ENCODE measurements at regions not wholly inside any gene's neighbourhood (a gene's known extent, or its start where the extent isn't known, plus 50 kb on each side); places are given as distances from the start of the nearest gene placed in this dataset.
"Not testable (repeated sequence)": the region's sequence is repeated elsewhere in the genome, so short reads cannot be mapped to it uniquely, and the experiment has no call there.

DNA sequence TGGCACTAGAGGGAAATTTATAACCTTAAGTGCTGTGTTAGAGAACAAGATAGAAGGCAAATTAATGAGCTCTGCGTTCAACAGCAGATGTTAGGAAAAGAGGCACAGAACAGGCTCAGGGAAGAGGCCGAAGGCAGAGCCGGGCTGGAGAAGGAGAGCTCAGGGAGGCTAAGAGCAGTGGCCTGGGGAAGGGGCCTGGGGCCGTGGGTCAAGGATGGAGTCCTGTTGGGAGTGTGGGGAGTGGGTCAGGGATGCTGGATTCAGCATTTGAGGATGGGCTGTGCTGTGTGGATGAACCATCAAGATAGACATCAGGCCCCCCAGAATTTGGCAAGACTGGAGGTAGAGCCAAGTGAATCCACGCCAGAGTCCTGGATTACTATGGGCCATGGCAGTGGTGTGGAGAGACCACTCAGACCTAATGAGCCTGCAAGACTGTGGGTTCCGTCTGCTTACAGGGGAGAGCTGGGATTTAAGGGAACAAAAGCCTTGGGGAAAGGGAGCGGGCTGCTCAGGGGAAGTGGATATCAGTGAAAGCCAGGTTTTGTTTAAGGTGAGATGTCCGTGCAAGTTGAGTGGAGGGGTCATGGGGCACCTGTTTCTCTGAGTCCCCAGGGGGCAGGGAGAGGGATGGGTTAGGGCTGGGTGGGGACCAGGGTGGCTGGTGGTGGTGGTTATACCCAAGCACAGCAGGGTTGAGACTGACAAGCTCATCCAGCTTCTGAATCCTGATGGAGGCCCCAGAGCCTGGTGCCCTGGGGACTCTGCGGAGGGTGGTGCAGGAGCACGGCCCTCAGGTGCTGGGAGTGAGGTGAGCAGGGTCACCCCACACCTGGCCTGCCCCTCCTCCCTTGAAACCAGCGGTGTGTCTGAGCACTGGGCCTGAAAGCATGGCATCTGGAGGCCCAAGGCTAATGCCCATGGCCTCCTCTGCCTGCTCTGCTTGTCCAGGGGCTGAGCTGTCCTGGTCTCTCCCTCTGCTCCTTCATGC, 101.7 kb downstream of the BMS1 start:
- no peak for DNase-seq

DNA sequence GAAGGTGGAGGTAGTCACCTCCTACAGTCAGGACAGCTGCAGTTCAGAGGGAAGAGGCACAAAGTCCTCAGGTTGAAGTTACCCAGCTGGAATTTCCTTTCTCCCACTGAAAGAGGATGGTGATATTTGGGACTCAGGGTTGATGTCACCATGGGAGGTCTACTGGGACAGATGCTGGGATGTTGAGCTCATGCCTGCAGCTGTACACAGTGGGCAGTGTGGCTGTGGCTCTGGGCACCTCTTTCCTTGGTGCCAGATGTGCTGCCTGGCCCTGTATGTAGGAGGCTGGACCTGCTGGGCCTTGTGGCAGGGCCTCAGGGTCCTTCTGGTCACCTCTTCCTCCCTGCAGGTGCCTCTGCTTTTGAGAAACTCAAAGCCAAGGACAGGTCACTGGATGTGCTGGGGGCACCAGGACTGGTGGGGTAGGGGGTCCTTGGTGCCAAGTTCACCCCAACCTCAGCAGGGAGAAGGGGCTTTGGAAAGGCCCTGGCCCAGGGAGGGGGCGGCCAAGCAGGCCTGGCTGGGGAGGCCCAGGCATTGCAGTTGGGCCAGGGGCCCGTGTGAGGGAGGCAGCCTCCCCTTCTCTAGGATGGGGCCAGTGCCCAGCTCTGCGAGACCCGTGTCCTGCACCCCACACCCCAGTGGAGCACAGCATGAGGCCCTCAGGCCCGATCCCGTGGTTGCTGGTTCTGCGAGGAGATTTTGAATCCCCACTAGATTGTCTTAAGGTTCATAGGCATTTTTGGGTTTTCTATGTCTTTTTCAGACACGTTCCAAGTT, 103.1 kb downstream of the BMS1 start:
- no peak for DNase-seq

DNA sequence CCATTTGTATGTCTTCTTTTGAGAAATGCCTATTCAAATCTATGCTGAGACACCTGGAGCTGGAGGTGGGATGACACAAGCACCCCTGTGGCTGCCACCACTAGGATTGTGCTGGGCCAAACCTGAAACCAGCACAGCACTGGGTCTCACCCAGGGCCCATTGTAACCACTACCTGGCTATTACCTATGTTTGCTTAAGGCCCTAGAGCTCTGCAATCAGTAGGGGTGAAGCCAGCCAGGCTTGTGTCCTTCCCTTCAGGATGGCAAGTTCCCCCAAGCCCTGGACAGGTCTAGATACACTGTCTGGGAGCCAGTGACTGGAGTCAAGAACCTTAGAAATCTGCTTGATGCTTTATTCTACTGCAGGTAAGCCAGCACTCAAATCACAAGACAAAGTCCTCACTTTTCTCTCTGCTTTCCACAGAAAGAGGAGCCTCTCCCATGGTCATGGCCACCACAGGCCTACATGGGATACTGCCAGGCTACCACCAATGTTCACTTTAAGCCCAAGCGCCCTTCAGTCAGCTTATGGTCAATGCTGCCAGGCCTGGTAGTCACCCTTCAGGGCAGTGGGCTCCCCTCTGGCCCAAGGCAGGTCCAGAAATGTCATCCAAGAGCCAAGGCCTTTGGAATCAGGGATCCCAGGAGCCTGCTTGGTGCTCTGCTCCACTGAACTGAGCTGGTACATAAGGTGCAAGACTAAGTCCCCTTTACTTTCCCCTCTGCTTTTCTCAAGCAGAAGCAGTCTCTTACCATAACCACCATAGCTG, 105.3 kb downstream of the BMS1 start:
- DNase-seq, result no peak

DNA sequence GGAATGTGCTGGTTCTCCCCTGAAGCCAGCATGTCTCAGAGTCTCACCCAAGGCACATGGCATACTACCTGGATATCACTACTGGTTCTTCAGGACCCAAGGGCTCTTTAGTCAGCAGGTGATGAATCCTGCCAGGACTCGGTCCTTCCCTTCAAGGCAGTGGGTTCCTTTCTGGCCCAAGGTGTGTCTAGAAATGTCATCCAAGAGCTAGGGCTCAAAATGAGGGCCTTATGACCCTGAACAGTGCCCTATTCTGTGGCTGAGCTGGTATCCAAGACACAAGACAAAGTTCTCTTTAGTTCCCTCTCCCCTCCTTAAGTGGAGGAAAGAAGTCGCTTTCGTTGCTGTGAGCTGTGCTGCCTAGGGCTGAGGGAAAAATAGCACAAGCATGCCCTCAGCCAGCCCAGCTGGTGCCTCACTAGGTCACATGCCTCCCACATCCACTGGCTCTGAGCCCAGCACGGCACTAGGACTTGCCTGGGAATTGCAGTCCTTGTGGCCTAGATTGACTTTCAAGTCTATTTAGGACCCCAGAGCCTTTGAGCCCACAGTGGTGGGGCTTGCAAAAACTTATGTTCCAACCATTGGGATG, 106.0 kb downstream of the BMS1 start:
- DNase-seq, result no peak

DNA sequence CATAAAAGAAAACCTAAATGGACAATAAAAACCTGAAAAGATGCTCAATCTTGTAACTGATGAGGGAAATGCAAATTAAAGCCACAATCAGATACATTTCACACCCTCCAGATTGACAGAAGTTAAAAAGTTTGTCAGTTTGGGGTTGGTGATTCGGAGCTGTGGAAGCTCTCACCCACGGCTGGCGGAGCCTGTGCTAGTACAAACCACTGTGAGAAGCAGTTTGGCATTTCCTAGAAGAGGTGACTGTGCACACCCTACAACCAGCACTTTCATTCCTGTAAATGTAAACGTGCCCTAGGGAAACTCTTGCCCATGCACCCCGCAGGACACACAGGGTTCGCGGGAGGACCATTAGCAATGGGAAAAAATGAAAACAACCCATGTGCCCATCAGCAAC, 114.1 kb downstream of the BMS1 start:
- DNase-seq, result no peak

DNA sequence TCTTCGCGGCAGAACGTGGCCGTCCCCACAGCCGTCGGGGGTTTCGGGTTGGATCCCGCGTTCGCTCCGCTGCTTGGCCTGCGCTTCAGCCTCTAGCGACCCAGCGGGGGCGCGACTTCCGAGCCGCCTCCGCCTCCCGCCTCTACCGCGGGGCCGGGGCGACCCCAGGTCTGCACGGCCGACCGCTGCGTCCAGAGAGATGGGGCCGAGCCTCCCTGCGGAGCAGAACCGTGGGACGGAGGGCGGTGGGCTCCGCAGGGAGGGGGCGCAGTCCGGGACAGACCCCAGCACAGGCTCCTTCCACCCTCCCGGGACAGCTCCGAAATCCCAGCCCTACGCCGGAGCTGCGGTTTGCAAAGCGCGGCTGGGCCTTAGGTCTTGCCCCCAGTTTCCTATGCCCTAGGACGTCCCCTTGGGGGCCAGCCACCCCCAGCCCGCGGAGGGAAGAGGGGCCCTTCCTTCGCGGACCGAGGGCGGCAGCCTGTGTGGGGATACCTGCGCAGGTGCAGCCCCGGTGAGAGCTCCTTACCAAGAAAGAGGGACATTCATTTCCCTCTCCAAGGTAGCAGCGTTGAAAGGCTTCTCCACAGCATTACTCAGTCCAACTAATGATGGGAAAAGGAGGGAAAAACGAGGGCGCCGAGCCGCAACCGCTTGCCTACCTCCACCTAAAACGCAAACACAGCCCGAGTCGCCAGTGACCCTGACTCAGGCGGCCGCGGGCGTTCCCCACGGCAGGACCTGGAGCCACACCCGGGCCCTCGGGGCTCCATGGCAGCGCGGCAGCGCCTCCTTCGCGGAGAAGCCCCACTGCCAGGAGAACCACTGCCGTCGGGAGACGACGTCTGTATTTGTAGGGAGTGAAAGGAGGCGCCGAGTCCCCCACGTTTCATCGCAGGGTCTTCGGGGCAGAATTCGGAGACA, 115.7 kb downstream of the BMS1 start:
- DNase-seq, result no peak

DNA sequence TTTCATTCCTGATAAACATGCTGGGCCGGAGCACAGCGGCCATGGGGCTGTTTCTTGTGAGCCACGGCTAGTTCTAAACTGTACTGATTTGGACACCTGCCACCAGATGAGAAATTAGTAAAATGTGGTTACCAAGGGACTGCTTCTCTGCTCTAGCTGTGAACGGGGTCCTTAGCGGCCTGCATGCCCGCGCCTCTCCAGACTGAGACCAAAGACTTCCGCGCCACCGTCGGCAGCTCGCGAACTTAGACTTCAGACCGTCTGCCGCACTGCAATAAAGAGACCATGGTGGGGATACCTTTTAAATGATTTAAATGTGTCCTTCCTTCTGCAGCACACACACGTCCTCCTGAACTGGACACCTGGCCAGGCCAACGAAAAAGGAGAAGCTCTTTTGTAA, 116.4 kb downstream of the BMS1 start:
- DNase-seq, result no peak

DNA sequence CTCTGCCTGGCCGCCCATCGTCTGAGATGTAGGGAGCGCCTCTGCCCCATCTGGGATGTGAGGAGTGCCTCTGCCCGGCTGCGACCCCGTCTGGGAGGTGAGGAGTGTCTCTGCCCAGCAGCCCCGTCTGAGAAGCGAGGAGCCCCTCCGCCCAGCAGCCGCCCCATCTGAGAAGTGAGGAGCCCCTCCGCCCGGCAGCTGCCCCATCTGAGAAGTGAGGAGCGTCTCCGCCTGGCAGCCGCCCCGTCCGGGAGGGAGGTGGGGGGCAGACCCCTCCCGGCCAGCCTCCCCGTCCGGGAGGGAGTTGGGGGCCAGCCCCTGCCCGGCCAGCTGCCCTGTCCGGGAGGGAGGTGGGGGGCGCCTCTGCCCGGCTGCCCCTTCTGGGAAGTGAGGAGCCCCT, 117.8 kb downstream of the BMS1 start:
- not testable (repeated sequence) for DNase-seq

DNA sequence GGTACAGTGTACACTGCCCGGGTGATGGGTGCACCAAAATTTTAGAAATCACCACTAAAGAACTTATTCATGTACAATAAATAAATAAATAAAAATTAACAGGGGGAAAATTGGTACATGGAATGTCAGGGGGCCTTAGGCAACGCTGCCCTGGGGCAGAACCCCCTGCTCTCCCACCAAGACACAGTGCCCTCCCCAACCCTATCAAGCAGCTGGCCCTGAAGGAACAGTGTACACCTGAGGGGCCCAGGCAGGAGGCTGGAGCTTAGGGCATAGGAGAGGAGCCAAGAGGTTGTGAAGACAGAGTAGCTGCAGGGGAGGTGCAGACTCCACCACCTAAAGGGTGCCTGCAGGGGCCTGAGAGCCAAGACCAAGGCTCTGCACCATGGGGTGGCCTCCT, 128.8 kb downstream of the BMS1 start:
- DNase-seq, result no peak

DNA sequence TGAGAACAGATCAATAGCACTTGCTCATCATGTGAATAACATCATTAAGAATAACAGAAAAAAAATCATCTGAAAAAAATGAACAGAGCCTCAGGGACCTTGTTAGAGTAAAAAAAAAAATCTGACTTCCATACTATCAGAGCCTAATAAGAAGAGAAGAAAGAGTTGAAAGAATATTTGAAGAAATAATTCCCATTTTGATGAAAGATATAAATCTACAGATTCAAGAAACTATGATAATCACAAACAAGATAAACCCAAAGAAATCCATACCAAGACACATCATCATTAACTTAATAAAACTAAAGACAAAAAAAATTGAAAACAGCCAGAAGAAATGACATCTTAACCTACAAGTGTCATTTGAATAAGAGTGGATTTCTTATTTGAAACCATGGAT, 134.4 kb downstream of the BMS1 start:
- DNase-seq, result no peak

DNA sequence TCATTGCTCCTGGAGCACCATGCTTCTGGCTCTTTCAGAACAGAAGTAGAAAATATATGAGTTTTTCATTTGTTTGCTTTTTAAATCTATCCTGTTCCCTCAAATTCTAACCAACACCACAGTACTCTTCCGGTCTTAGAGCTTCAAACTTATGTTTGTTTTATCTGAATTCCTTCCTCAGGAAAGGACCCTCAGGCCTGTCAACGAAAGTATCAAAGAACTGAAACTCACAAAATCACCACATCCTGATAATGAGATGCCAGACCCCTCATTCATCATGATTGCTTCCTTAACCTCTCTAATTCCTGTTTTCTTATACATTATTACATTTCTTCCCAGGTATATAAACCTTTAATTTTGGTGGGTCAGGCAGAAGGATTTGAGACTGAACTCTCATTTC, 135.2 kb downstream of the BMS1 start:
- DNase-seq, result no peak

DNA sequence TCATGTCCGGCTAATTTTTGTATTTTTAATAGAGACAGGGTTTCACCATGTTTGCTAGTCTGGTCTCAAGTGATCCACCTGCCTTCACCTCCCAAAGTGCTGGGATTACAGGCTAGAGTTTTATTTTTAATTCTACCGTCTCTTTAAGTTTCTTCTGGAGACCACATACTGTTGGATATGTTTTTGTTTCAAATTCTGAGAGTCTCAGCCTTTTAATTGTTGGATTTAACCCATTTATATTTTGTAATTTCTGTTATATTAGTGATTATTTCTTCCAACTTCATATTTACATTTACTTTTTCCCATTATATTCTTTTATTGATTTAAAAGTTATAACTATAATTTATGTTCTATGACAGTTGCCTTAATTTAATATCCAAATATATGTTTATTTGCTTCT, 139.4 kb downstream of the BMS1 start:
- DNase-seq, result no peak

DNA sequence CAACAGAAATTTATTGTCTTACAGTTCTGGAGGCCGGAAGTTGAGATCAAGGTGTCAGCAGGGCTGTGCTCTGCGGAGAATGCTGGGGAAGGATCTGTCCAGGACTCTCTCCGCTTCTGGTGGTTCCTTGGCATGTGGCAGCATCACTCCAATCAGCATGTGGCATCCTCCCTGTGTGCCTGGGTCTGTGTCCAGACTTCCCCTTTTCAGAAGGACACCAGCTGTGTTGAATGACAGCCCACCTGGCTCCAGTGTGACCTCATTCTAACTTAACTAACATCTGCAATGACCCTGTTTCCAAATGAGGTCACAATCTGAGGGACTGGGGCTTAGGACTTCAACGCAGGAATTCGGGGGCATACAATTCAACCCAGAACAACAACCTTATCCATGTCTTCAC, 141.9 kb downstream of the BMS1 start:
- no peak for DNase-seq

DNA sequence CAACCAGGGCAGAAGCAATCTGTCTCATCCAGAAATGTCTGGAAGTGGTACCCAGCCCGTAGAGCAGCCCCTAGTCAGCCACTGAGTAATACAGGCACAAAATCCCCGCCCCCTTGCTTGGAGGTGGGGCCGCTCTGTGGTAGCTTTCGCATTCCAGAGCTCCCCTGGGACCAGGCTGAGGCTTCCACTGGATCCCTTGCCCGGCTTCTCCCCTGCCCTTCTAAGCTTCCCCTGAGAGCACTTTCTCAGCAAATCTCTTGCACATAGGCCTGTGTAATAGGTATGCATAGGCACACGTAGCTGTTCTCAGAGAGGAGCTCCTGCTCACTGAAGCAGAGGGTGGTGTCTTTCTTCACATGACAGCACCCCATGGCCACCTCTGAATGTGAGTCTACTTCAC, 144.2 kb downstream of the BMS1 start:
- DNase-seq, result no peak

DNA sequence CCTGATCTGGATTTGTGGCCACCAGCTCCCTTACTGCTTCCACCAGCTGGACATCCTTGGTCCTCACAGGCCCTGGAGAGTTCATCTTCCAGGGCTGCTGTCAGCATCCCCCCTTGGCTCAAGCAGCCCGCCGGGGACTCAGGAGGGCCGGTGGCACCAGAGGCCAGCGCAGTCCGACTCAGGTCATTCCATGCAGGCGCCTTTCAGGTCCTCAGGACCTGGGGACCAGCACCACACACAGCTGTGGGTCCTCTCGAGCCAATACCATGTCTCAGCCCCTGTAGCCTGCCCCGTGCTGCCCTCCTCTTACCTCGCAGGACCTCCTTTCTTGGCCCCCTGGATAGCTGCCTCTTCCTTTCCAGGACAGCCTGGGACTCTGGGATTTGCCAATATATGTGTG, 145.5 kb downstream of the BMS1 start:
- DNase-seq, result no peak

DNA sequence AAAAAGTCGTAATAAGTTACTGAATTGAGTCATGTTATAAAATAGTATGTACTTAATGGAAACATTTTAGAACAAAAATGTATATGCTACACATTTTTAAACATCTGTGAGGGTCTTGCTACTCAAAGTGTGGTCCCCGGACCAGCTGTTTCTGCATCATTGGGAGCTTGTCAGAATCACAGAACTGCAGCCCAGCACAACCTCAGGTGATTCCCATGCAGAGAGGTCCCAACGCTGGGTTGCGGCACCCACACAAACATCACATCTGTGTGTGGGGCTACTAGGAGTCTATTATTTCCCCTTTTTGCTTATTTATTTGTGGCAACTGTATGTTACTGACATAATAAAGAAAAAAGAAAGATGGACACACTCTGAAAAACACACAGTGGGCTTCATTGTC, 146.6 kb downstream of the BMS1 start:
- DNase-seq, result no peak

DNA sequence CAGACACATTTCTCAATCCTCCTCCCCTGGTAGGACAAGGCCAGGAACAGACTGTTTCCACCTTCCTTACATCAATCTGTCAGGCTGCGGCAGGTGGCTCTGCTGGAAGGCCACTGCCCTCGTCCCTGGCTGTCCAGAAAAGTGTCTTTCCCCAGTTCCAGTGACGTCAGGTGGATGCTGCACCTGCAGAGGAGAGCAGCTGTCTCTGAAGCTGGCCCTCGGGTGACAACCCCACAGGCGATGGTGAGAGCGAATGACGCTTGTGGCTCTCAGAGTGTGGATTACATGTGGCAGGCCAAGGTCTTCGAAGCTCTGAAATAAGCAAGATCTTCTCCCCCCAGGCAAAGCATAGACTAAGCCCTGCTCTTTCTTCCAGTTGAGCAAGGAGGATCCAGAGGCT, 146.9 kb upstream of the RET start:
- DNase-seq, result no peak

DNA sequence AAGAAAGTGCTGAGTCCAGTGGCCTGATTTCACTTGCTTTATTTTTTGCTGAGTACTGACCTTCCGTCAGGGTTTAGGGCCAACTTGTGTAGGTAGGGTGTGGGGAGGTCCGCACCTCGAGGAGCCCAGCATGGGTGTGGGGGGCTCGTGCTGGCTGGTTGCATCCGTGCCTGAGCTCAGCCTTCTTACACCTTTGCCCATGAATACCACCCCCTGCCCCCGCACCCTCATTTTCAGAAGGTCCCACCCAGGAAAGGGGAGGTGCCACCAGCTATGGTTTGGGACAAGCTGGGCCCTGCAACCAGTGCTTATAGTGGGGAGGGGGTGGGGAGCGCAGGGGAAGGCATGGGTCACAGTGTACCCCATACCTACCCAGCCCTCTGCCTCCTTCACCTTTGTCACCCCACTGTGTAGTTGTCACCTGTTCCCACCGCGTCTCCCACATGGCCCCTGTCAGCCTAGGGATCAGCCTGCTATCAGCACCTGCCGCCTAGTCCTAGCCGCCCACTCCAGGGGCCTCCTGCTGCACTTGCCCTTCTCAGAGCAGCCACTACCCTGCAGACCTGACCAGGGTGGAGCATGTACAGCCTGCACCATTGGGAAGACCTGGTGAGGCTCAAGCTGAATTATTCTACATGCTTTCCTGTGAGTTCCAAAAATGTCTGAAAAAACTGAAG, 146.2 kb upstream of the RET start:
- no peak for DNase-seq

DNA sequence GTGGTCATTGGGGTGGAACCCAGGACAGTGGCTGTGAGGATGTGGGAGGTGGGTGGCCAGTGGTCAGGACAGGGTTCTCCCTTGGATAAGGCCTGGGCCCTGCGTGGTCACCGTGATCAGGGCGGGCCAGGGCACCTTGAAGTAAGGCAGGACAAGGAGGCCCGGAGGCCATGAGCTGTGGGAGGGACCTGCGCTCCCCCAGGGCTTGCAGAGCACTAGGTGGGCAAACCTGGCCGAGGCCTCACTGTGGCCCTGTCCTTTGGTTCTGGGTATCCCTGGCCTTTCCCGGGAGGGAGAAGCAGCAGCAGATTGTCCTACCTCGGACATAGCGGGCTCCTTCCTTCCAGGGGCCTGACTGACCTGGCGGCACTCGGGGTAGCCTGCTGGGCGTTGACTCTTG, 144.8 kb upstream of the RET start:
- no peak for DNase-seq

DNA sequence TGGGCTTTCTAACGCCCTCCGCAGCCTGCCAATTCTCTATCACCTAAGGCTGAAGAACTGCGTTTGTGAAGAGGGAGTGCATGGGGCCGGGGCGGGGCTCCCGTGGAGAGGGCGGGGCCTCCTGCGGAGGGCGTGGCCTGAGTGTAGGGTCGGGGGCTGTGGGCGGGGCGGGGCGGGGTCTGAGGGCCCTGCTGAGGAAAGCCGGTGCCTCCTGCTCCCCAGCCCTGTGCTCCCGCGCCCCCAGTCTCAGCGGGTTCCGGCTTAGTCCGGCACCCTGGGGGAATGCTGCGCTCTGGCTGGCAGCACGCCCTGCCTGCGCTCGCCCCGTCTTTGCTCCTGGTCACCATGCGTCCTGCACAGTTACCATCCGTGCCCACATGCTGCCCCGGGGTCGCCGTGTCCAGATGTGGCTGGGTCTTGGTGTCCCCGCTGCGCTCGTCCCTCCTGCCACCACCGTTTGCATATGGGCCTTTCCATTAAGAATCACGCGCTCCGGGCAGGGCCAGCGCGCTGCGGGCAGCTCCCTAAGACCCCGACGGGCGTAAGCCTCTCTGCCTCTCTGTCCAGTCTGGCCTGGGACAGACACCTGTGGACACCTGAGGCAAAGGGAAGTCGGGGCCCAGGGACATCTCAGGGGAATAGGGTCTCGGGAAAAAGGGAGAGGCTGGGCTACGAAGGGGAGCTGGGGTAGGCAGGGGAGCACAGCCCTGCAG, 144.0 kb upstream of the RET start:
- DNase-seq, result no peak

Data from RPMI8226 (cell line).